GM06990 (cell line): ENCODE measurements at regions not wholly inside any gene's neighbourhood (a gene's known extent, or its start where the extent isn't known, plus 50 kb on each side); places are given as distances from the start of the nearest gene placed in this dataset.

ENCODE experiments used
- DNase-seq: peaks from one replicate; pipeline ENCODE4 v3.0.0-alpha.2; 2011; ENCODE audit not compliant: insufficient read length; ENCODE audit errors: extremely low read depth
- H3K27me3 ChIP-seq: replicated peaks from 2 replicates; pipeline ENCODE4 v1.6.0; 2011; ENCODE audit warnings: low read length; ENCODE audit not compliant: control insufficient read depth, insufficient read depth
- H3K36me3 ChIP-seq: 2 replicates; pipeline ENCODE4 v1.5.1; 2011; ENCODE audit warnings: low read length; ENCODE audit not compliant: control insufficient read depth, insufficient read depth
- H3K4me3 ChIP-seq: replicated peaks from 2 replicates; pipeline ENCODE4 v1.5.1; 2011; ENCODE audit warnings: low read depth, mild to moderate bottlenecking, control low read depth, low read length
- TF ChIP-seq, protein P1 (sequence below): IDR thresholded peaks from 2 replicates; pipeline ENCODE4 v1.5.1; 2011; ENCODE audit warnings: low read length, control low read depth, mild to moderate bottlenecking, inconsistent platforms; ENCODE audit not compliant: insufficient read depth, poor library complexity, severe bottlenecking

DNA sequence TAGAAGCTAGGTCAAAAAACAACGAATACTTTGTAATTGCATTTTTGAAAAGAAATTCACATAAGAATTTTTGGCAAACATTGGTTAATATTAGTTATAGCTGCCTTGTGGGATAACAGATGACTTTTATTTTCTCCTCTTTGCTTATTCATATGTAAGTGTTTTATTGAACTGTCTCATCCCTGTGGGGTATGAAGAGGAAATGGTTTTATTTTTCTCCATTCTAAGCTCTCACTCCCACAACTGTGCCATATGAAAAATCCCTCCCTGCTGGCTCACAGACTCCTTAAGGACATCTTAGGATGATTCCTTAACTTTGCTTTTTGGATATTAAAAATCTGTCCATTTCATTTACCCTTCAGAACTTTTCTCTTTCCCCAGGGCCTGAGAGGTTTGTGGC lies 300.6 kb downstream of the PPP1R2C start:
- no peaks in the 10 kb centered on the region for H3K27me3 ChIP-seq
- no peaks in the 10 kb centered on the region for H3K36me3 ChIP-seq
- no peak overlapping the region for H3K4me3 ChIP-seq
- TF ChIP-seq, protein P1, sequence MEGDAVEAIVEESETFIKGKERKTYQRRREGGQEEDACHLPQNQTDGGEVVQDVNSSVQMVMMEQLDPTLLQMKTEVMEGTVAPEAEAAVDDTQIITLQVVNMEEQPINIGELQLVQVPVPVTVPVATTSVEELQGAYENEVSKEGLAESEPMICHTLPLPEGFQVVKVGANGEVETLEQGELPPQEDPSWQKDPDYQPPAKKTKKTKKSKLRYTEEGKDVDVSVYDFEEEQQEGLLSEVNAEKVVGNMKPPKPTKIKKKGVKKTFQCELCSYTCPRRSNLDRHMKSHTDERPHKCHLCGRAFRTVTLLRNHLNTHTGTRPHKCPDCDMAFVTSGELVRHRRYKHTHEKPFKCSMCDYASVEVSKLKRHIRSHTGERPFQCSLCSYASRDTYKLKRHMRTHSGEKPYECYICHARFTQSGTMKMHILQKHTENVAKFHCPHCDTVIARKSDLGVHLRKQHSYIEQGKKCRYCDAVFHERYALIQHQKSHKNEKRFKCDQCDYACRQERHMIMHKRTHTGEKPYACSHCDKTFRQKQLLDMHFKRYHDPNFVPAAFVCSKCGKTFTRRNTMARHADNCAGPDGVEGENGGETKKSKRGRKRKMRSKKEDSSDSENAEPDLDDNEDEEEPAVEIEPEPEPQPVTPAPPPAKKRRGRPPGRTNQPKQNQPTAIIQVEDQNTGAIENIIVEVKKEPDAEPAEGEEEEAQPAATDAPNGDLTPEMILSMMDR = no peak
- DNase-seq = no peak

DNA sequence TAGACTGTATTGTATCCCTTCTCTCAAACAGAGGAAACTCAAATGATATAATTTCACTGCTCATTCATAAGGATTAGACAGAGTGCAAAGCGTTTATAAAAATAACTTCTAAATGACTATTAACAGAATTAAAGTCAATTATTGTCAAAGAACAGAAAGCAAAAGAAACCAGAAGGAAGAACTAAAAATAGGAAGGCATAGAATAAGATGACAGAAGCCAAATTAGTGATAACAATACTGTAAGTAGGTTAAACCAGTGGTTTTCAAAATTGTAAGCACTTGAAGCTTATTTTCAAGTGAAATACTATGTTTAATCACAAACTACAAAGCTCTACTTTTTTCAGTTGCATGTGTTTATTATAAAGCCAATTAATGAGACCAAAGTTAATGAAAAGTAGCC lies 305.2 kb downstream of the PPP1R2C start:
- no peak for DNase-seq
- no peak overlapping the region for H3K4me3 ChIP-seq
- no peaks in the 10 kb centered on the region for H3K36me3 ChIP-seq
- H3K27me3 ChIP-seq = no peaks in the 10 kb centered on the region
- TF ChIP-seq, protein P1 = no peak

DNA sequence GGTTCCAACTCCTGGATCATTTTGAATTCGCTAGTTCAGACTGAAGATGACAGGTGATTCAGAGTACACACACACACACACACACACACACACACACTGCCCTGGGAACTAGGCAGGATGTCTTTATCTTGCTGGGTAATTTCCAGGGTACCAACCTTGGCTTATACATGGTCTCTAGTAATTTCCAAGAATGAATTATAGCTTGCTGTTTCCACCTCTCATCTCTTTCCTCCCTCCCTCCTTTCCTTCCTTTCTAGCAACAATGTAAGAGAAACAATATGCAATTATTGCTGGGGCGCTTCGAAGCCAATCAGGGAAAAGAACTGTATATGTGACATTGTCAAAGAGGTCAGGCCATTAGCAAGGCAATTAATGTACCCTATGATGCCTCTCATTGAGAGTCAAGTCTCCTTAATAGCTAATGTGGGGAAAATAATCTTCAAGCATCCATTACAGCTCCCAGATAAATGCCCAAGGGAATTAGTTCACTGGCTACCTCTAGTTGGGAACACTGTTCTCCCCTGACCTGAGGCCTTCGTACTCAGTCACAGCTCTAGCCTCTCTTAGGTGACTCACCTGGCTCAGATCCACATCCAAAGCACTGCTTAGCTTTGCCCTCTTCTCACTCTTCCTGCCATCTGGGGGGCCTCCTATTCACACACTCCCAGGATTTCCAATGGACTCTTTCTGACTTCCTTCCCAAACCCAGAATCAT lies 311.5 kb downstream of the PPP1R2C start:
- DNase-seq = no peak
- Histone ChIP-seq H3K36me3 (no peaks in the 10 kb centered on the region), H3K27me3 (no peaks in the 10 kb centered on the region), H3K4me3 (no peak overlapping the region)
- TF ChIP-seq, protein P1 = no peak

DNA sequence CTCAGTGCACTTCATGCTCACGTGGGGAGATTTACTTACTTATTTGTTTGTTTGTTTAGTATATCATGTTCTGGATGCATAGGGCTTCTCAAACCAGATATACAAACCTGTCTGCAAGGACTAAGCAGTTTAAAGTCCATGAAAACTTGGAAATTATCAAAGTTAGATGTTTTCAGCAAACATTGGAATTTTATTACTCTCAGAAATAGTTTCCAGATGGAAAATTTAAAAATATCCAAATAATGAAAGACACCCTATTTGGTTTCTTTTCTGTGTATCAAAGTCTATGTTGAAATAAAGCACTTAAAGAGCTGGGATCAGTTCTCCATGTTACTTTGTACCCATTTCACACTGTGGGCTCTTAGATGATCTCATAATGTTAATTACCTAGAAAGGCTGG lies 312.1 kb downstream of the PPP1R2C start:
- H3K36me3 ChIP-seq = no peaks in the 10 kb centered on the region
- DNase-seq = no peak
- no peak overlapping the region for H3K4me3 ChIP-seq
- TF ChIP-seq, protein P1 = no peak
- no peaks in the 10 kb centered on the region for H3K27me3 ChIP-seq

DNA sequence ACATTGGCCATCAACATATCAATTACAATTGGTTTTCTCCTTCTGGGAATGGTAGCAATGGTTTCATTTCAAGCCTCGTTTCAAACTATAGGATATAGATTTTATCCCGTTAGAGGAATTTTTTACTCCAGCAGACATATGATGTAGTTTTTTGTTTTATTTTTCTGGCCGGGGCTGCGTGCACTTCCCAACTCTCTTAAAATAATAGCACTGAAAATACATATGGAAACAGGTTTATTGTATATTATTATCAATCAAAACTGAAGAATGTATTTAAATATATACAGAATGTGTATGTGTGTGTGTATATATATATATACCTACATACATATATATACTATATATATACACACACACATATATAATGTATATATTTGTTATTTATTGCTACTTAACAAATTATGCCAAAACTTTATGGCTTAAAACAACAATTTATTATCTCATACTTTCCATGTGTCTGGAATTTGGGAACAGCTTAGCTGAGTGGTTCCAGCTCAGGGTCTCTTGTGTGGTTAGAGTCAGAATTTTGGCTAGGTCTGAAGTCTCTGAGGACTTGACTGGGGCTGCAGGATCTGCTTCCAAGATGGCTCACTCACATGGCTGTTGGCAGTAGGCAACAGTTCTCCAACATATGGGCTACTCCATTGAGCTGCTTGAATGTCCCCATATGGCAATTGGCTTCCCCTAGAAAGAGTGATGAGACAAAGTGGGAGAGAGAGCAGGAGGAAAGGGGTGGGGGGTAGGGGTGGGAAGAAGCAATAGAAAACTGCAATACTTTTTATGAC lies 314.1 kb downstream of the PPP1R2C start:
- TF ChIP-seq, protein P1 = no peak
- Histone ChIP-seq H3K36me3 (no peaks in the 10 kb centered on the region), H3K4me3 (no peak overlapping the region), H3K27me3 (no peaks in the 10 kb centered on the region)
- no peak for DNase-seq
